Stimulated activated CD8-positive, alpha-beta memory T cell treated with anti-CD3 and anti-CD28 coated beads, Interleukin-15, amount 100 ng/mL, for 1 hour (primary cell): ENCODE measurements at regions not wholly inside any gene's neighbourhood (a gene's known extent, or its start where the extent isn't known, plus 50 kb on each side); places are given as distances from the start of the nearest gene placed in this dataset.

Source experiments
- DNase-seq: peaks from one replicate; pipeline ENCODE4 v3.0.0-alpha.2; 2020; ENCODE audit warnings: low read depth

DNA sequence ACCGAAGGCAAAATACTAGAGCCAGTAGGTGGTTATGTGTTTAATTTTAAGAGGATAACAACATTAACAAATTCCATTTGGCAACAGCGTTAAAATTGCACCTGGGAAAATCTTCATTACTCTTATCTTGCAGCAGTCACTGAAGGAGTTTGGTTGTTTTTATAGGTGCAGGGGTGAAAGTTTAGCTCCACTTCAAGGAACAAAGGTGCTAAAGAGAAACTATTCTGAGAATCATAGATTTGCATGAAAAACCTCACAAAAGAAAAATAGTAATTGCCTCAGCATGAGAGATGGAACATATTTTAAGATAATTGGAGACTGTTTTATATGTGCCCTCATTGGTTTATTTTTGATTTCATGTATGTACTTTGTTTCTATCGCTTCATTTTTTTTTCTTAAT lies 444.4 kb downstream of the UTRN start:
- no peak for DNase-seq

DNA sequence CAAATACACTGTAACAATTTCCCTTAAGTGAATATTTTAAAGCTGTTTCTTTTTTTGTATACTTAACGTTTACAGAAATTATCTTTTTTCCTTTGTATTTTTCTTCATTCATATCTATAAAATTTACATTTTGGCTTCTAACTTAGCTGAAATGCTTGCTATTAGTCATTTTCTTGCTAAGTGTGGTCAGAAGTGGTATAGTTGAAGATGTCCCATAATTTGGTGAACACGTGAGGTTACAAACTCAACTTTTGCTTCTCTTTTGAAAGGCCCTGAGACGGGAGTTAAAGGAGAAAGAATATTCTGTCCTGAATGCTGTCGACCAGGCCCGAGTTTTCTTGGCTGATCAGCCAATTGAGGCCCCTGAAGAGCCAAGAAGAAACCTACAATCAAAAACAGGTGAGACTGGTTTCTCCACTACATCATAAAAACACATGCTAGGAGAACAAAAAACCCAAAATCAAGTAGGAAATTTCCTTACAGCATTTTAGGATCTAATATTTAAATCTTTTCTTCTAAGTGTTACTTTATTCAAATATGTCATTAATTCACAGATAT lies 445.0 kb downstream of the UTRN start:
- no peak for DNase-seq

DNA sequence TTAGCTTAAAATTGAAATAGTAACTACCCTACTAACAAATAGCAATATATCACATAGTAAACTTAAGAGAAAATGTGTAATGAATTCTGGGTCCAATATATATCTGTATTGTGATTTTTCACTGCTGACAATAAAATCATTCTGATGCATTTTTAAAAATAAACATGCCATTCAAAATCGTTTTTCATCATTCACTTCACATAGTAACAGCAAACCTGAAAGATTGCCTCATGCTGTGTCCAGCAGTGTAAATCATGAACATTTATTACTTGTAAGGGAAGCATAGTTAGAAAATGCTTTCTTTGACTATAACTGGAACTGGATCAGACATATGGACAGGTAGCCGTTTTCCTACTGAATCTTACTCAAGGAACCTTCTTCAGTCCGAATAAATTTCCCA lies 446.1 kb downstream of the UTRN start:
- no peak for DNase-seq

DNA sequence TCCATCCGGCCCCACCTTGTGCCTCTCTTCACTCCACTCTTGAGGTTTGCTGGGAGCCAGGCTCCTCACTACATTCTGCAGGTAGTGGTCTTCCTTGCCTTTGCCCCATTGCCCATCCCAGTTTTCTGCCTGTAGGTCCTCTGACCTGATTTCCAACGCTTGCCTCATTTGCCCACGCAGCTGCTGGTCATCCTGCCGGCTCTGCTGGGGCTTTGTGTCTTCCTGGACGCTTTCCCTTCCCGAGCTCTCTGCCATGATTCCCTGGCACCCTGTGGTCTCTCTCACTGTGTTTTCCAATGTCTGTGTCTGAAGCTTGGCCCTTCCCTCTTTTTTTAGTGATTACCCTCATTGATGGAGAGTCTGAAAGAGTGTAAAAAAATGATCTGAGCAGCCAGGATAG lies 451.6 kb downstream of the UTRN start:
- no peak for DNase-seq

DNA sequence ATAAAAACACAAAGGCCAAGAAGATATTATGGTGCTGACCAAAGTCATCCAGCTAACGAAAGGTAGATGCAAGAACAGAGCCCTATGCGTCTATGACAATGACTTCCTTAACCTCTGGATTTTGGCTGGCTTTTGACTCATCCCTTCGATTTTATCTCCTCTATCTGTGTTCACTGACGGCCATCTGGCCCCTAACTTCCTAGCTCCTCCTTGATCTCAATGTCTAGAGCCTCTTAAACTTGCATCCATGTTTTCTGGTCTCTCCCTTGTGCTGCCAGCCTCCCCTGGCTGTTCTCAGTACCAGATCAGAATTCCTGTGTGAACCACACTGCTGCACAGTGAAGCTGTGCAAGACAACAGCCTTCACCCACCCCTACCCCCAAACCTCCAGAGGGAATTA lies 452.9 kb downstream of the UTRN start:
- no peak for DNase-seq

DNA sequence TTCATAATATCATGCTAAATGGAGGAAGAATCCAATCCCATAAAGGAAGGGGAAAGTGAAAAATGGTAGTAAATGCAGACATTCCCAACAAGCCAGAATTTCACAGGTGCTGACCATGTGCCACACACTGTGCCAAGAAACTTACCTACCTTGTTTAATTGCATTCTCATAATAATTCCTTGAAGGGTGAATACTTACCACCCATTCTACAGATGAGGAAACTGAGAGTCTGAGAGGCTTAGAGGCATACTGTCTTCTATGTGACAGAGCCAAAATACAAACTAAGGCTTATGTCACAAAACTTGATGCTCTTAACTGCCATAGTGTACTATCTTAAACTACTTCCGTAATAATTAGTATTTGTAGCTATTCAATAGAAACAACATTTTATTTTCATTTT lies 454.7 kb downstream of the UTRN start:
- no peak for DNase-seq

DNA sequence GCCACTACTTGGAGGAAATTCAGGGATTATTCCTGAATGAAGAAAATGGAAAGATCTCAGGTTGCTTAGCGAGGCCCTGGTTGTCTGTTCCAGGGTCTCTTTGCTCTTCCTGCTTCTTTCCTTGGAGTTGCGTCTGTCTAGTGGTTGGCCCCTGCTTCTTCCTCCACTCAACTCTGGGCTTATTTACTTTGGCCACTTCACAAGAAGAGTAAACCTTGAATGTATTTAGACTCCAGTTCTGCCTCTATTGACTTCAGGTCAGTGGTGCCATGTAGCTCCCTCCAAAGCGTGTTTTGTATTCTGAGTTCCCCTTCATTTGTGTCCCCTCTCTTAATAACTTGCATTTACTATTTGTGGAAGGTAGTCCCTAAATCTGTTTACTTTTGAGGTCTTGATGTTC lies 456.5 kb downstream of the UTRN start:
- no peak for DNase-seq

DNA sequence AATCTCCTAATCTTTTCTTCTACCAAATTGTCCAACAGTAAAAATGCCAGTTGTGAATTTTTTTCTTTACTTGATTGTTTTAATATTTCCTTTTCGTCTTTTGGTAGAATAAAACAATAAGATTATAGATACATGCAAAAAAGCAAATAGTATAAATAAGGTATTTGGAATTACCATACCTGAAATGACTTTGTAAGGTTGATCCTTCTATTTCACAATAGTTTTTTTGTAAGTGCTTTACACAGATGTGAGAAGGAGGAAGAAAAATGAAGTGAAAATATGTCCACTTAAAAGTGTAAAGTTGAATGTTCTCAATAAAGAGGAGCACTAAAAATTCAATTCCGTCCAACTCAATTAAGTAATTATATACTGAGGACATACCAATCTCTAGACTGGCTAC lies 457.6 kb downstream of the UTRN start:
- no peak for DNase-seq

DNA sequence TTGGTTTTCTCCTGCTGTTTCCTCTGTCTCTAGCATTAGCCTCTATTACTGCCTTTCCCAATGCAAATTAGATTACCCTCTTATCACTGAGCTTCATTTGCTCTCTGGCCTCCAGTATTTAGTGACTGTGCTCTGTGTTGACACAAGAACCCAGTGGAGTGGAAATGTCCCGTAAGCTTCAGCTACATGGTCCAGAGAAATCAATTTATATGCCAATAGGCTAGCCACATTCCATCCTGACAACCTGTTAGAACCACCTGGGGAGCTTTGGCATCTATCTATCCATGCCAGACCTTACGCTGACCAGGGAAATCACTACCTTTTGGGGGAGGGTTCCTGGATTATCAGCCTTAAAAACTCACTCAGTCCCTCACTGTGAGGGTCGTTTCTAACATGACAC lies 459.6 kb downstream of the UTRN start:
- no peak for DNase-seq

DNA sequence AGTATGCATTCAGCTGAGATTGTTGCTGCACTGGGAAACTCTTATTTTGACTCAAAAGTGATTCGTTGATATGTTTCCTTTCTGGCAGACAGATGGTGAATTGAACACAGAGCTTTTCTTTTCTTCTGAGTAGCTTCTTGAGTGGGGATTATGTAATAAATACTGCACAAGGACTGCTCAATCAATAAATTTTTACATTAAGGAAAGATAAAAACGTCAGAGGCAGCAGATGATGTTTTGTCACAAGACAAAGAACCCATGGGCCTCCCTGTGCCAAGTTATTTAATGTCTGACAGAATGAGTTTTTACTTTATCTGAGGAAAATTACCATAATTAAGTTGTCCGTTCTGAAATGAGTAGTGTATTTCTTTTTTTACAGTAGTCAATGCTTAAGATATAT lies 460.3 kb downstream of the UTRN start:
- DNase-seq: no peak

DNA sequence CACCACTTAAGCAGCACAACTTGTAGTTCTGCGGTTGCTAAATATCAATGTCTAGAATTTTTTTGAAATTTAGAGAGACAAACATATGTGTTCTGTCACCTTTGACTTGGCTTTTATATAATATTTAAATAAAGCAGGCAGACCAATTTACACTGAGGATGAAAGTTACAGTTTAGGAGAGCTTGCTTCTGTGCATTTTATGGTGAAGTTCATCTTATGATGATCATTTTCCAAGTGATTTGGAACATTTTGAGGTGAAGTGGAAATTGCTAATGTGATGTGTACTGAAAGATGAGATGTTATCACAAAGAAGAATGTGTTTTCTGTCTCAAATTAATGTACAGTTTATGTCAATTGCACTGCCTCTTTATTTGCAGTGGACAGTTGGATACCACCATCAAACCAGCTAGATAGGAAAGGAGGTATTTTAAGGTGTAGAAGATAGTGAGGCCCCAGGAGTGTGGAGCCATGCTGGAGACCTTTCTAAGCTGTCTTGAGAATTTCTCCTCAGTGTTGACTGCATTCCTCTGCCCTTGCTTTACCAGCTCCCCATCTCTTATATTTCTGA lies 461.9 kb downstream of the UTRN start:
- no peak for DNase-seq

DNA sequence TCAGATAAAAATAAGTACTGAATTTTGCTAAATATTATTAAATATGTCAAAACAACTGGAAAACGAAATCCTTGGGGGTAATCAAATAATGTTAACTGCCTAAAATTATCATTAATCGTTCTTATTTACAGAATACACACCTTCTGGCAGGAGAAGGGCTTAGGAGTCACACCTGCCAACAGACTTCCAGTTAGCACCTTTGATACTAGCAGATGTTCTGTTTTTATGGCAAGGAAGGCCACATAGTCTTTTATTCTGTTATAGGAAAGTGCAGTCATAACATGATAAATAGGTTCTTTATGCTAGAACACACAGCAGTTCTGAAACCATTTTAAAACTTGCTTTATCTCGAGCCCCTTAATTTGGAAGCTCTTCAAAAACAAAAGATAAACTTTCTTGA lies 464.1 kb downstream of the UTRN start:
- no peak for DNase-seq

DNA sequence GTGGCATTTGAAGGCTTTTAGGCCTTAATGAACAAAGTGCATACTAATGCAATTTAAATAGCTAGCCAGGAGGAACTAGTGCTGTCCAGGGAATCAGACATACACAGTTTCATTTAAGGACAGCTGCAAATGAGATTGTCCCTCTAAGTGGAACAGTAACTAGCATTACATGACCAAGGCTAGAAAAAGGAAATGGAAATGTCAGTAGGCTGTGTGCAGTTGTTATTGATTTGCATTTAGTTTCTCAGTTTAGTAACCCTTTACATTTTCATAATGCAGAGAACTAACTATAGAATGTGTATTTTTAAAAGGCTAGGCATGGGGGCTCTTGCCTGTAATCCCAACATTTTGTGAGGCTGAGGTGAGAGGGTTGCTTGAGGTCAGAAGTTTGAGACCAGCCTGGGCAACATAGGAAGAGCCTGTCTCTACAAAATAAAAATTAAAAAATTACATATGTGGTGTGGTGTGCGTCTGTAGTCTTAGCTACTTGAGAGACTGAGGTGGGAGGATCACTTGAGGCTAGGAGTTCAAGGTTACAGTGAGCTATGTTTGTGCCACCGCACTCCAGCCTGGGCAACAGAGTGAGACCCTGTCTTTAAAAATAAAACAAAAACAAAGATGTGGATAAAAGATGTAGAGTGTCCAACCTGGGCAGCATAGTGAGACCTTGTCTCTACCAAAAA lies 468.0 kb downstream of the UTRN start:
- no peak for DNase-seq

DNA sequence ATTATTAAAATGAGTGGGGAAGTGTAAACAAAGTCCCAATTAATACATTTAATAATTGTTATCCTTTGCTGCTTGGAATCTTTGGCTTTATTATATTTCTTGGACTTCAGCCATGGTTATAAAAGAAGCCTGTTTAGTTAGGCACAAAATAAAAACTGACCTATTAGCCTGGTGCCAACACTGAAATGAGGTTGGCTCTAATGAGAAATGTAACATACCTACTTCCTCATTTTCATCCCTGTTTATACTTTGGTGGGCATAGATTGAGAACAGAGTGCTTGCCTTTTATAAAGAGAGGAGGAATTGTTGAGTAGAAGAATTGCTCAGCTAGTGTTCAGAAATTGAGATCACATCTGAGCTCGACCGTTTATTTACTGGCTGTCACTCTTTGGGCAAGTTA lies 471.3 kb downstream of the UTRN start:
- no peak for DNase-seq

DNA sequence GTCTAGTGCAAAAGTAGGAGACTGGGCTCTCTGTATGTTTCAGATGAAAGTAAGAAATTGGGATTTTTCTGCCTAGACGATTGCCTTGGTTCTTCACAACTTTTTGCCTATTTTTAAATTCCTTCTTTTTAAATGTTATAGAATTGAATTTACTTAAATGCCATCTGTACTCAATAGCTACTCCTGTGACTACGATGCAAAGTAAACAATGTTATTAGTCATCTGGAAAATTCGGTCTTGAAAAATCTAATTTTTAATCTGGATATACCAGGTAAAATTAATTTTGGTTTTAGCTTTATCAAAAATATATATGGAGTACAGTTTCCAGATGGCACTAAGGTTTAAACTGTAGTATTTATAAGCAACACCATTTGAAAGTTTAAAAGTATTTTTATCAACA lies 472.2 kb downstream of the UTRN start:
- no peak for DNase-seq

DNA sequence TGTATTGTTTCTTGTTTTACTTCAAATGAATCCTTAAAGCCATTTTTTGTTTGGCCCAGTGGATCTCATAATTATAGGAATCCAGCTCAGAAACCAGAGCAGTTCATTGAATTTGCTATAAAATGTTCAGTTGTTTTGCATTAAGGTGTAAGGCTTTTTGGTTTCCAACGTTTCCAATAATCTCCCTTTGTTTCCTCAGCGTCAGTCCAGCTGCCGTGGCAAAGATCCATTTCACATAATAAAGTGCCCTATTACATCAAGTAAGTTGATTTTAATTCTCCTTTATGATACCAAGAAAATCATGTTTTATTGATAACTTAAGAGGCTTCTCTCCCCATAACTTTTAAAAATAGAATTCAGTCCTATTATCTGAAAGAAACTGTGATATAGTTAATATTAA lies 472.6 kb downstream of the UTRN start:
- no peak for DNase-seq

DNA sequence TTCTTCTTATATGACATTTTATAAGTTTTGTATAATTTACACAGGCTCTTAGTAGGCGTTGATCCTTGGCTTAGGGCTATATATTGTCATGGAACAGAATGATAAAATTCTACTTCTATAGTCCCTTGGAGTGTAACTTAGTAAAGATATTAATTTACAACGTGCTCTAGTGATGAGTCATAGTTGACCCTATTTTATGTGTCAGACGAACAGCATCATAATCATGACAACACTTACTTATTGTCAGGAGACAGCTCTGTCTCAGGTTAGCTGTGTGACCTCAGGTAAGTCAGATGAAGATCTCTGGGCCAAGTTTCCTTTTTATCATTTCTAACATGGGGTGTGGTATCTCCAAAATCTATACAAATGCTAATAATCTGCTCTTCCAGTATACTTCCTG lies 473.5 kb downstream of the UTRN start:
- DNase-seq: no peak

DNA sequence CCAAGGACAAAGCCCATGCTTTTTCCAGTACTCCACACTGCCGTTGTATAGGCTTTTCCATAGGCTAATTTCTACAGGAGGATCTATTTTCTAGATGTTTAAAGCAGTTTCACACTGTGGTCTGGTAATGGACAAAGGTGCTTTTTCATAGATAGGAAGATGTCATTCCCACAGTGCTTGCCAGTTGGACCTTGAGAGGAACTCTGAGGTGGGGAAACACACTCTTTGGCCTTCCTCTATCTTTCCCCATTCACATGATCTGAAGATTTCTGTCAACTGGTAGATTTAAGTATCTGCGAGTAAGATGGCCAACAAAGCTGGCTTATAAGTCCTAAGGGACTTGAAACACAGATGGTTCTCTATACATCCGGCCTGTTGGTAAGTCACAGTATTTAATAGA lies 477.3 kb downstream of the UTRN start:
- DNase-seq: no peak

DNA sequence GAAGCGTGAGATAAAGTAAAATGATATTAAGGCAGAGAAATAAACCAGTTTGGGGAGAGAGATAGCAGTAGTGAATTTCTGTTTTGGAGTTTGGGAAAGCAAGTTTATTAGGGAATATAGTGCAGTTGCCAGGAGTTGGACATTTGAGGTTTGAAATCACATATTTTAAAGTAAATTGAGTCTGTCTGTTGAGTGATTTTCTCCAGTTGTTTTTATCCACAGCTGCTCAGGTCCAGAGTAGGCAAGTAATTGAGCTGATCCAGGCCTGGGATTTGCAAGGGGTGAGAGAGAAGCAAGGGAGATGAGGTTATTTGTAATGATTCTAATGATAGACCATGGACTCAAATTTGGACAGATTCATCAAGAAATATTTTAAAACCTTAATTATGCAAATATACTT lies 481.9 kb downstream of the UTRN start:
- no peak for DNase-seq

DNA sequence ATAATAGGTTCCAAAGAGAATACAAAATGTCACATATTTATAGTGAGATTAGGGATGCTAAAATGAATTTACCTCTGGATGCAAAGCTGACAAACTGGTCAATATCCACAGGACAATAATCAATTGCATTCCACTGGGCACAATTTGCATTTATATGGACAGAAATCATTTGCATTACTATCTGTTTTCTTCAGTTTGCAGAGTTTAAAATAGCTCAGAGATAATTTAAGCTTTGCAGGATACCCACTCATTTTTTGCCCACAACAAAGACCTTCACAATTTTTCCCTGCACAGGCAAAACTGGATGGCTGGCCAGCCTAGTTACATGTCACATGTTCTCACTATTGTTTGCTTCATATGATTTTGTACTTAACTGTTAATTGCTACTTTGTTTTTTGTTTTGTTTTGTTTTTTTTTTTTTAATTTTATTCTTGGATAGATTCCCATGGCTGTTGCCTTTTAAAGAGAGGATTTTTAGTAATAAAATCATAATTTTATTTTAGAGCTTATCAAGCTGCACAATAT lies 483.5 kb downstream of the UTRN start:
- no peak for DNase-seq

DNA sequence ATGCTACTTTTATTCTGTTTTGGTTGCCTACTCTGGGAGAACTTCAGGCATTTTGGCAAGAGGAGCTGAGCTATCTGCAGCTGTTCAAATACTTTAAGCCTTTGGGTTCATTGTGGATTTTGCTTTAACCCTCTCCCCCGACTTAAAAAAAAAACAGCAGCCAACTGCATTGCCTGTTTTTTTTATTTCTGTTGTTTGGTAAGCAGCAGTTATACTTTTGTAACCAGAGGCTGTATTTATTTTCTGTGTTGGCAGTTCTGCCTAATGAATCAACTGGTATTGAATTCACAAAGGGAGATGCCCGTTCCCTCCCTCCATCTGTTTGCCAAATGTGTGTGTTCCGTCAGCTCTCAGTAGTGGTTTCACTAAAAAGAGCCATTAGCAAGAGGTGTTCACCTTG lies 484.0 kb downstream of the UTRN start:
- DNase-seq: no peak

DNA sequence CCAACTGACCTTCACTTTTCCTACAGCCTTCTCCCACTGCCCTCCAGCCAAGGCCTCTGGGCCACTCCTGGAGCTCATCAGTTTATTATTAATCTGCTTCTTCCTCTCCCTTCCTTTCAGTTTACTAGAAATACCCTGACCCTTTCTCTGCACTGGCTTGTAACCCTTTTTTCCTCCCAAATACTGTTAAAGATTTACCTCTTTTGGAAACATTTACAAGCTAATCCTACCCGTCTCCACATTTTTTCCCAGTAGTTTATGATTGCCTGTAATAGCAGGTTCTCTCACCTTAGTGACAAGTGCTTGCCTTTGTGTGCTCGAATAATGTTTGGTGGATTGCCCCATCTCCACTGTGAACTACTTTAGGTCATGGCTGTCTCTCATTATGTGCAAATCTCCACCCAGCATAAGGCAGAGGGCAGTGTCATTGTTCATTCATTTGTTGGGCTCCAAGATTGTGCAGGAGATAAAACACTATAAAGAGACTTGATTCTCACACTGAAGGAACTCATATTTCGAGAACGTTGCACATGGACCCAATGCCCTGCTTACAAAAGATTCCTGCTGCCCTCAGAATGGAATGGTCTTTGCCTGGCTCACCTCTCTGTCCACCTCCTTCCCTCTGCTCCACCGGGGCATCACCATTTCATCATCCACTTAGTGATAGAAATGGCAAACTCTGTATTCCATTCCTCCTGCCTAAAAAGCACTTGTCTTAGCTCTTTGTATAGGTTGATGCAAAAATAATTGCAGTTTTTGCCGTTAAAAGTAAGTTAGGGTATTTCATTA lies 491.1 kb downstream of the UTRN start:
- no peak for DNase-seq

DNA sequence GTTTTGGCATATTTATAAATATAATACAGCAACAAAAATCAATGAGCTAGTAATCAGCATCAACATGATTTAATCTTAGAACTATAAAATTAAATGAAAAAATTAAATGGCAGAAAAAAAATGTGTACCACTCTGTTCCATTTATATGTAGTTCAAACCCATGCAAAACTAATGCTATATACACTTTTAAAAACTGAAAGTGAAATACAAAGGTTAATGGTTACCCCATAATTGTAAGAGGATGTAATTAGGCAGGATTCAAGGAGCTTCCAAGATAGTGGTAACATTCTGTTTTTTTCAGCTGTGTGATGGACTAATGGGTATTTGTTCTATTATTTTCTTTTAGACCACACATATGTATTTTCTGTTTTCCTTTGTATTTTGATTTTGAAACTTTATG lies 492.1 kb downstream of the UTRN start:
- DNase-seq: no peak
